GM13977 (cell line): ENCODE measurements at regions not wholly inside any gene's neighbourhood (a gene's known extent, or its start where the extent isn't known, plus 50 kb on each side); places are given as distances from the start of the nearest gene placed in this dataset.

Experiments
- DNase-seq: peaks from one replicate; pipeline ENCODE4 v3.0.0; 2012; ENCODE audit warnings: low spot score
- in situ Hi-C: fragments of 300-500 bp; cut with MboI; formaldehyde crosslinking; loops from one replicate; pipeline ENCODE4 v1.12.0; 2022; ENCODE audit warnings: low sequenced_read_pairs, low pct_unique_long_range_greater_than_20kb, mixed read lengths, inconsistent platforms; ENCODE audit not compliant: unreplicated experiment
- TF ChIP-seq, protein P1 (sequence below): IDR thresholded peaks from 2 replicates; pipeline ENCODE4 v1.5.1; 2012; ENCODE audit warnings: mild to moderate bottlenecking, control low read depth; ENCODE audit not compliant: insufficient read depth; ENCODE audit errors: extremely low read depth, missing control alignments

DNA sequence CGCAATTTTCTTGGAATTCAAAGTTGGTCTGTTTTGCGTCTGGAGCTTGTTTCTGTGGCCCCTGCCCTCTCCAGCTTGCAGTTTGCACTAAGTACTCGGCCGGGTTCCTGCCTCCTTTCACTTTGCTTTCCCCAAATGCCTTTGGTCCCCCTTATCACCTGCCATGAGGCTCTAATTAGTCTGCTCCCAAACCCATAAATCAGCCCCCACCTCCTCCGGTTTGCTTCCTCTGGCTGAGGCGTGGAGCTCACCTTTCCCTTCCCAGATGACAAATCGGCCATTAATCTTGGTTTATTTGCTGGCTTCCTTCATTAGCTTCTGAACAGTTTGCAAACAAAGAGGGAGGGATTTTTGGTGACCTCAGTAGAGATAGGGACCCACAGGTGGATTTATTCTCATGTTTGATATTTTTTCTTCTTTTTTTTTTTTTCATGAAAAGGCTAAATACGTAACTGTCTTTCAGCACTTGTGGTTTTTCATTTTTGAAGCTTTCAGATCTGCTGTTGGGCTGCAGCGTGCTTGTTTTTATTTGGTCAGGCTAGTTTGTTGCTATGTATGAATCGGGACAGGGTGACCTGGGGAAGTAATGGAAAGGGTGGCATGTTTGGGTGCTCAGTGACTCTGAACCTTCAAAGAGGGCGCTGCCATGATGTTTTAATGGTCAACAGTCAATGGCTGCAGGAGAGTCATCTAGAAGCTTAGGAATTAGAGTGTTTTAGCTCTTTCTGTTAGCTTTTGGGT, 121.7 kb upstream of the JAG1 start:
- TF ChIP-seq, protein P1, sequence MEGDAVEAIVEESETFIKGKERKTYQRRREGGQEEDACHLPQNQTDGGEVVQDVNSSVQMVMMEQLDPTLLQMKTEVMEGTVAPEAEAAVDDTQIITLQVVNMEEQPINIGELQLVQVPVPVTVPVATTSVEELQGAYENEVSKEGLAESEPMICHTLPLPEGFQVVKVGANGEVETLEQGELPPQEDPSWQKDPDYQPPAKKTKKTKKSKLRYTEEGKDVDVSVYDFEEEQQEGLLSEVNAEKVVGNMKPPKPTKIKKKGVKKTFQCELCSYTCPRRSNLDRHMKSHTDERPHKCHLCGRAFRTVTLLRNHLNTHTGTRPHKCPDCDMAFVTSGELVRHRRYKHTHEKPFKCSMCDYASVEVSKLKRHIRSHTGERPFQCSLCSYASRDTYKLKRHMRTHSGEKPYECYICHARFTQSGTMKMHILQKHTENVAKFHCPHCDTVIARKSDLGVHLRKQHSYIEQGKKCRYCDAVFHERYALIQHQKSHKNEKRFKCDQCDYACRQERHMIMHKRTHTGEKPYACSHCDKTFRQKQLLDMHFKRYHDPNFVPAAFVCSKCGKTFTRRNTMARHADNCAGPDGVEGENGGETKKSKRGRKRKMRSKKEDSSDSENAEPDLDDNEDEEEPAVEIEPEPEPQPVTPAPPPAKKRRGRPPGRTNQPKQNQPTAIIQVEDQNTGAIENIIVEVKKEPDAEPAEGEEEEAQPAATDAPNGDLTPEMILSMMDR: no peak
- in situ Hi-C loops: no loop called here
- DNase-seq: no peak

DNA sequence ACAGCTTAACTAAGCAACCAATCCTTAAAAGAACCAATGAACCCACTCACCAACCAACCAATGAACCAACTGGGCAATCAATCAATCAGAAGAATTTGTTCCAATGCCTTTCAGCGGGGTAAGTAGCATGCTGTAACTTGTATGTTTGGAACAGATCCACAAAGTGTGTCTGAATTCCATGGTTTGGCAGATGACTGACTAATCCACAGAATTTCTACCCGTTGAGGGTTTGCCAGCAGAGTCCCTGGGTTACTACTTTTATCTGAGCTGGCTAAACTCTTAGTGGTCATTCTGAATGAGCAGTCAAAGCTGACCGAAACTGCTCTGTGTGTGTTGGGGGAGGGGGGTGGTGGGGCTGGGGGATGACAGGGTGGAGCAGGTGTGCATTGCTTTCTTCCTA, 125.0 kb upstream of the JAG1 start:
- in situ Hi-C loops: no loop called here

DNA sequence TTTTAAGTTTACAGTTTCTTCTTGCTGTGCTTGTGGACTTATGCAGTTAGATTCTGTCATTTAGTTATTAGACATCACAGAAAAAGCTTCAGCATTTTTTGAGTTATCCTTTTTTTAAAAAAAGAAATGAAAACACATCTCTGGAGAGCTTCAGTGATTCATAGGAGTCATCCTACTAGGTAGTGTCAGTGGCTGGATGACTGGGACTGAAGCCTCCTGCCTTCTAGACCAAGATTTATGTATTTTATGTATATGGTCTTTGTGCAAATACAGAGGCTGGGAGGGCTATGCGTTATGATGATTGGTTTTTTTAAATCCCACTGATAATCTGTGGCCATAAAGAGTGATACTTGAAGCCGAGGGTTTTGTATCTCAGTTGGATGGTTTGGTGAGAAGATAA, 125.9 kb upstream of the JAG1 start:
- in situ Hi-C loops: no loop called here
- TF ChIP-seq, protein P1: no peak
- DNase-seq: no peak

More for the DNA sequence above, 125.0 kb upstream of the JAG1 start:
- DNase-seq: no peak
- TF ChIP-seq, protein P1: no peak

DNA sequence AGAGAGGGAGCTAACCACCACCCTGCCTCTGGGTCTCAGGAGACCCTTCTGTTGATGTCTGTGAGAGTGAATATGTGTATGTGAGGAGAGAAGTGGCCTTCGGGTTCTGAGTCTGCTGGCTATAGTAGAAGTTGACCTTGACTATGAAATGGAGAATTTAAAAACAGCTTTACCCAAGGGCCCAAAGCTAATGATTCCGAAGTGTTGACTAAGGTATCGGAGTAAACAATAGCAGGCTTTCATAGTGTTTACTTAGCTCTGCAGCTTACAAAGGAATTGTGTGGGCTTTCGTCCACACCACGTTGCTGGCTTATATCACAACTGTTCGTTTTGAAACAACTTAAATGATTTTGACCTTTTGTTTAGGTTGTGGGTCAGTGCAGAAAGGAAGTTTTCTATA, 126.5 kb upstream of the JAG1 start:
- TF ChIP-seq, protein P1: no peak
- DNase-seq: no peak
- in situ Hi-C loops: no loop called here

DNA sequence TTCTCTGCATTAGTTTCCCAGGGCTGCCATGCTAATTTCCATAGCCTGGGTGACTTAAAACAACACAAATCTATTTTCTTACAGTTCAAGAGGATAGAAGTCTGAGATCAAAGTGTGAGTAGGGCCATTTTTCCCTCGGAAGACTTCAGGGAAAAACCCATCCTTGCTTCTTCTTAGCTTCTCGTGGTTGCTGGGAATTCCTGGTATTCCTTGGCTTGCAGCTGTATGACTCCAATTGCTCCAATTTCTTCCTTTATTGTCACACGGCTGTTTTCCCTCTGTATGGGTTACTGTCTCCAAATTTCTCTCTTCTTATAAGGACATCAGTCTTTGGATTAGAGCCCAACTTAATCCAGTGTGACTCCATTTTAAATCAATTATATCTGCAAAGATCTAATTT, 128.4 kb upstream of the JAG1 start:
- in situ Hi-C loops: no loop called here
- no peak for DNase-seq
- TF ChIP-seq, protein P1: no peak

DNA sequence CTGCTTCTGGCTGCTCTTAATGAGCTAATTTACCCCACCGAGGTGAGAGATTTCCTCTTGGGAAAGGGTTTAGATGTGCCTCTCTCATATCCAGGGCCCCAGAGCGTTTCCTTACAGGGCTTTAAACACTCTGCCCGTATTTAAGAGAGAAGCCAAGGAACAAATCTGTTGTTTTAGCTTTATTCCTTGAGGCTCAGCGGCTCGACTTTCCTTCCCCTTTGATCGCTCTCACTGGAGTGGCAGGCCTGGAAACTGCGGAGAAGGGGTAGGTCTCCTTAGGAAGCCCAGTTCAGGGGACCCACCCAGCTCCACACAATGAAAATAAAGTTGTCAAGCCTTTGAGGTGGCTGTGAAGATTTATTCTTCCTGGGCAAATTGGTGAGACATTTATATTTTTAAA, 132.0 kb upstream of the JAG1 start:
- TF ChIP-seq, protein P1: no peak
- DNase-seq: no peak
- in situ Hi-C loops: no loop called here

DNA sequence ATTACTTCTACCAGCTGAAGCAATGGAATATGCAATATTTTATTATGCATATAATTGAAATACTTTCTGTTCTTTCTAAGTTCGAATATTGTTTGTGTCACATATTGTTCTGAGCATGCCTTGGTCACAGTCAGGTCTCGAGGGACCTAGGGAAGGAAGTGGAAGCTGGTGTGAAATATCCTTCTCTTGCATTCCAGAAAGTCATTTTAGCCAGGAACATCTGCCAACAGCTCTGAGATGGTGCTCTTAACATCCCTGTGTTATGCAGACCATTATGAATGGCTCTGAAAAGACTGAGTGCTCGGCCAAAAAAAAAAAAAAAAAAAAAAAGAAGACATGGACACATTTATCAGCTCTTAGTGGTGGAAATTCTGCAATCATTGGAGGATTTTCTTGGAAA, 132.7 kb upstream of the JAG1 start:
- DNase-seq: no peak
- in situ Hi-C loops: no loop called here
- TF ChIP-seq, protein P1: no peak
